ENCODE measurements at regions not wholly inside any gene's neighbourhood (a gene's known extent, or its start where the extent isn't known, plus 50 kb on each side); places are given as distances from the start of the nearest gene placed in this dataset.

DNA sequence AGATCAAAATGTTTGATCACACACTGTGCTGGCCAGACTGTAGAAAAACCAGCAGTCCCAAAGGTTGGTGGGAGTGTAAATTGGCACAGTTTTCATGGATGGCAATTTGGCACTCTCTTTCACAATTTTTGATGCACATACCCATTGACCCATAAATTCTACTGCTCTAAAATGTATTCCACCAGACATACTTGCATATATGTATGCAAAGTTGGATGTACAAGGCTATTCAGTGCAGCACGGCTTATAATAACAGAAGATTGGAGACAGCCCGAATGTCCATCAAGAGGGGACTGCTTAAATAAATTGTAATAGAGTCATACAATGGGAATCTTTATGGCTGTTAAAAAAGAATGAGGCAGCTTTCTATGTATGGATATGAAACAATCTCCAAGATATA lies 101.7 kb upstream of the TOP1 start:
- TF ChIP-seq, protein P1, sequence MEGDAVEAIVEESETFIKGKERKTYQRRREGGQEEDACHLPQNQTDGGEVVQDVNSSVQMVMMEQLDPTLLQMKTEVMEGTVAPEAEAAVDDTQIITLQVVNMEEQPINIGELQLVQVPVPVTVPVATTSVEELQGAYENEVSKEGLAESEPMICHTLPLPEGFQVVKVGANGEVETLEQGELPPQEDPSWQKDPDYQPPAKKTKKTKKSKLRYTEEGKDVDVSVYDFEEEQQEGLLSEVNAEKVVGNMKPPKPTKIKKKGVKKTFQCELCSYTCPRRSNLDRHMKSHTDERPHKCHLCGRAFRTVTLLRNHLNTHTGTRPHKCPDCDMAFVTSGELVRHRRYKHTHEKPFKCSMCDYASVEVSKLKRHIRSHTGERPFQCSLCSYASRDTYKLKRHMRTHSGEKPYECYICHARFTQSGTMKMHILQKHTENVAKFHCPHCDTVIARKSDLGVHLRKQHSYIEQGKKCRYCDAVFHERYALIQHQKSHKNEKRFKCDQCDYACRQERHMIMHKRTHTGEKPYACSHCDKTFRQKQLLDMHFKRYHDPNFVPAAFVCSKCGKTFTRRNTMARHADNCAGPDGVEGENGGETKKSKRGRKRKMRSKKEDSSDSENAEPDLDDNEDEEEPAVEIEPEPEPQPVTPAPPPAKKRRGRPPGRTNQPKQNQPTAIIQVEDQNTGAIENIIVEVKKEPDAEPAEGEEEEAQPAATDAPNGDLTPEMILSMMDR (IDR thresholded peaks at IDR 0.05), result no peak
- no peak for TF ChIP-seq POLR2A (IDR thresholded peaks at IDR 0.05)

Measured in testis (tissue), 2 donors.